ENCODE measurements at regions not wholly inside any gene's neighbourhood (a gene's known extent, or its start where the extent isn't known, plus 50 kb on each side); places are given as distances from the start of the nearest gene placed in this dataset.
A peak's percentile ranks its signal among the peaks of the same experiment; 100 is the strongest.
"Not testable (repeated sequence)": the region's sequence is repeated elsewhere in the genome, so short reads cannot be mapped to it uniquely, and the experiment has no call there.

- peak overlapping the region; percentile 23 for H3K4me3 ChIP-seq (ENCODE audit: low read depth, low read length)
- TF ChIP-seq POLR2A (IDR thresholded peaks at IDR 0.05; ENCODE audit: extremely low read depth, insufficient read length), result no peak
- peak; percentile 90 for TF ChIP-seq CTCF (IDR thresholded peaks at IDR 0.05; ENCODE audit: low read depth, low read length)
- peak; percentile 54 for DNase-seq (ENCODE audit: low read depth)
Measured at GRCh38 chr18:961644-962355, 57.1 kb downstream of the ADCYAP1 start.

GRCh38 chr18:963276-963675 lies 58.6 kb downstream of the ADCYAP1 start:
- TF ChIP-seq MYC (IDR thresholded peaks at IDR 0.05; ENCODE audit: low read depth, low read length) (no peak), POLR2A (IDR thresholded peaks at IDR 0.05; ENCODE audit: extremely low read depth, insufficient read length) (no peak), MAX (IDR thresholded peaks at IDR 0.05; ENCODE audit: low read depth, low read length) (no peak), CTCF (IDR thresholded peaks at IDR 0.05; ENCODE audit: low read depth, low read length) (no peak)
- DNase-seq (ENCODE audit: low read depth), result no peak
- H3K4me3 ChIP-seq (ENCODE audit: low read depth, low read length), result no peak overlapping the region

- DNase-seq (ENCODE audit: low read depth), result peak; percentile 77
- no peak overlapping the region for H3K4me3 ChIP-seq (ENCODE audit: low read depth, low read length)
- no peak for TF ChIP-seq CTCF (IDR thresholded peaks at IDR 0.05; ENCODE audit: low read depth, low read length)
- TF ChIP-seq POLR2A (IDR thresholded peaks at IDR 0.05; ENCODE audit: extremely low read depth, insufficient read length), result no peak
- TF ChIP-seq MAX (IDR thresholded peaks at IDR 0.05; ENCODE audit: low read depth, low read length), result no peak
- no peak for TF ChIP-seq MYC (IDR thresholded peaks at IDR 0.05; ENCODE audit: low read depth, low read length)
Measured at GRCh38 chr18:965921-966758, 61.5 kb downstream of the ADCYAP1 start.

- peak; percentile 51 for DNase-seq (ENCODE audit: low read depth)
- no peak for TF ChIP-seq CTCF (IDR thresholded peaks at IDR 0.05; ENCODE audit: low read depth, low read length)
- no peak for TF ChIP-seq POLR2A (IDR thresholded peaks at IDR 0.05; ENCODE audit: extremely low read depth, insufficient read length)
- TF ChIP-seq MAX (IDR thresholded peaks at IDR 0.05; ENCODE audit: low read depth, low read length), result no peak
- TF ChIP-seq MYC (IDR thresholded peaks at IDR 0.05; ENCODE audit: low read depth, low read length), result no peak
- no peak overlapping the region for H3K4me3 ChIP-seq (ENCODE audit: low read depth, low read length)
Measured at GRCh38 chr18:966759-967576, 62.3 kb downstream of the ADCYAP1 start.

GRCh38 chr18:968910-969309 lies 64.2 kb downstream of the ADCYAP1 start:
- not testable (repeated sequence) for DNase-seq (ENCODE audit: low read depth); H3K4me3 ChIP-seq (ENCODE audit: low read depth, low read length)

GRCh38 chr18:969311-969710 lies 64.6 kb downstream of the ADCYAP1 start:
- not testable (repeated sequence) for DNase-seq (ENCODE audit: low read depth); H3K4me3 ChIP-seq (ENCODE audit: low read depth, low read length)

GRCh38 chr18:974606-975005 lies 69.9 kb downstream of the ADCYAP1 start:
- DNase-seq (ENCODE audit: low read depth); H3K4me3 ChIP-seq (ENCODE audit: low read depth, low read length): not testable (repeated sequence)

GRCh38 chr18:976393-977128 lies 71.9 kb downstream of the ADCYAP1 start:
- not testable (repeated sequence) for H3K4me3 ChIP-seq (ENCODE audit: low read depth, low read length); DNase-seq (ENCODE audit: low read depth)

- not testable (repeated sequence) for H3K4me3 ChIP-seq (ENCODE audit: low read depth, low read length); DNase-seq (ENCODE audit: low read depth)
Measured at GRCh38 chr18:977327-977726, 72.7 kb downstream of the ADCYAP1 start.

GRCh38 chr18:977732-978131 lies 73.1 kb downstream of the ADCYAP1 start:
- not testable (repeated sequence) for DNase-seq (ENCODE audit: low read depth); H3K4me3 ChIP-seq (ENCODE audit: low read depth, low read length)
